Gastrocnemius medialis (tissue), 4 donors: ENCODE measurements at regions not wholly inside any gene's neighbourhood (a gene's known extent, or its start where the extent isn't known, plus 50 kb on each side); places are given as distances from the start of the nearest gene placed in this dataset.

Source experiments
- CTCF ChIP-seq, 5 experiments: fragments of 450-650 bp in 3 of 5; fragments of 200-600 bp in 2 of 5; sonication (generic) in 2 of 5; IDR thresholded peaks in 4 of 5; conservative IDR thresholded peaks in 1 of 5; 1 replicate in 4 of 5; 2 replicates in 1 of 5; pipeline ENCODE4 v1.5.1; 2016 to 2019; ENCODE audit warnings: antibody characterized with exemption in 5 of 5, mild to moderate bottlenecking in 3 of 5, moderate library complexity in 3 of 5
- POLR2A ChIP-seq, 2 donors: fragments of 450-650 bp; IDR thresholded peaks; one replicate each; pipeline ENCODE4 v1.6.1; 2017; ENCODE audit warnings: antibody characterized with exemption in 2 of 2, mild to moderate bottlenecking in 2 of 2, moderate library complexity in 2 of 2

- TF ChIP-seq CTCF (IDR thresholded peaks at IDR 0.05 in 4 of 5, conservative IDR thresholded peaks at IDR 0.05 in 1 of 5) (no peak), POLR2A (IDR thresholded peaks at IDR 0.05) (no peak)
These were observed 511.1 kb downstream of the DIRAS2 start for GRCh38 chr9:90131568-90131967.
